ENCODE measurements at regions not wholly inside any gene's neighbourhood (a gene's known extent, or its start where the extent isn't known, plus 50 kb on each side); places are given as distances from the start of the nearest gene placed in this dataset.

DNA sequence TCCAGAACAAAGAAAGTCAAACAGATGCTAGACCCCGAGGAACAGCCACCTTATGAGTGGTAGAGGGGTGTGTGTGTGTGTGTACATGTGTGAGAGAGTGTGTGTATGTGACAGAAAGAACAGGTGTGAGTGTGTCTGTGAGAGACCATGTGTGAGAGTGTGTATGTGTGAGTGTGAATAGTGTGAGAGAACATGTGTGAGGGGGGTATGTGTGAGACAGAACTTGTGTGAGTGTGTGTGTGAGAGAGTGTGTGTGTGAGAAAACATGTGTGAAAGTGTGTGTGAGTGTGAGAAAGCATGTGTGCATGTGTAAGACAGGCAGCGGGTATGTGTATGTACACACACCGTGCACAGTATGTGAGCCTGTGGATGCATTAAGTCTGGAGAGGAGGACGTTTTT is 214.3 kb downstream of the SP3 start:
- Histone ChIP-seq H3K4me1 (ENCODE audit: control insufficient read depth, insufficient read depth, low read length) (no peaks in the 10 kb centered on the region), H3K36me3 (ENCODE audit: control insufficient read depth in 2 of 2, insufficient read depth in 2 of 2, low read length in 2 of 2) (no peaks in the 10 kb centered on the region), H3K27me3 (ENCODE audit: control insufficient read depth in 1 of 2, insufficient read depth in 2 of 2, low read length in 2 of 2) (peaks cover 0 to 6% of the 10 kb centered on the region in 2 donors), H3K9me3 (ENCODE audit: control insufficient read depth in 2 of 2, low read length in 2 of 2) (no peaks in the 10 kb centered on the region), H3K27ac (ENCODE audit: low read length) (no peak overlapping the region), H3K9ac (ENCODE audit: low read length in 2 of 2) (no peak overlapping the region), H3K4me3 (ENCODE audit: low read length in 2 of 2) (no peak overlapping the region)

DNA sequence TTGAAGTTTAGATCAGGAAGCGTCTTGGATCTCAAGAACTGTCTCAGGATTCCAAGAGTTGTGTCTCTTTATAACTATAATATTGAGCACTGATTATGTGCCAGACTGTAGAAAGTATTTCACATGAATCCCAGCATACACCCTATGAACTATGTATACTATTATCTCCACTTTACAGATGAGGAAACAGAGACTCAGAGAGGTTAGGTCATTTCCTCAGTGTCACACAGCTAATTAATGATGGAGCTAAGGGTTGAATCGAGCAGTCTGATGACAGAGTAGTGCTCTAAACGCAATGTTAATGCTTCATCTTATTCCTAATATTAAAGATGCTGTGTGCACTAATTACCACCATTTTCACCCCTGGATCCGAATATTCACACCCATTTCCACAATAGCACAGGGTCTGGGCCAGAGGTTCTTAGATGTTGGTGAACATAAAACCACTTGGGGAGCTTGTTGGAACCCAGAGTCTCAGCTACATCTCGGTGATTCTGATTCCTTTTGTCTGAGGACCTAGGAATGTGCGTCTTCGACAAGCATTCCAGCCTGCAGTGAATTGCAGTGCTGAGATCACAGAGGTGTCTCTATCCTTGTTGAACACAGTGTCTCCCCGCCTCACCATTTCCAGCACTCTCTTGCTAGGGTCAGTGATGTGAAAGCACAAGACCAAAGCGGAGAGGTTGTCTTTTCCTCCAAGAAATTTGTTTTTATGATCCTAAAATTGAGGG is 213.8 kb downstream of the SP3 start:
- Histone ChIP-seq H3K9me3 (ENCODE audit: control insufficient read depth in 2 of 2, low read length in 2 of 2) (no peaks in the 10 kb centered on the region), H3K4me1 (ENCODE audit: control insufficient read depth, insufficient read depth, low read length) (no peaks in the 10 kb centered on the region), H3K9ac (ENCODE audit: low read length in 2 of 2) (no peak overlapping the region), H3K27me3 (ENCODE audit: control insufficient read depth in 1 of 2, insufficient read depth in 2 of 2, low read length in 2 of 2) (peaks cover 0 to 4% of the 10 kb centered on the region in 2 donors), H3K4me3 (ENCODE audit: low read length in 2 of 2) (no peak overlapping the region), H3K36me3 (ENCODE audit: control insufficient read depth in 2 of 2, insufficient read depth in 2 of 2, low read length in 2 of 2) (no peaks in the 10 kb centered on the region), H3K27ac (ENCODE audit: low read length) (no peak overlapping the region)

DNA sequence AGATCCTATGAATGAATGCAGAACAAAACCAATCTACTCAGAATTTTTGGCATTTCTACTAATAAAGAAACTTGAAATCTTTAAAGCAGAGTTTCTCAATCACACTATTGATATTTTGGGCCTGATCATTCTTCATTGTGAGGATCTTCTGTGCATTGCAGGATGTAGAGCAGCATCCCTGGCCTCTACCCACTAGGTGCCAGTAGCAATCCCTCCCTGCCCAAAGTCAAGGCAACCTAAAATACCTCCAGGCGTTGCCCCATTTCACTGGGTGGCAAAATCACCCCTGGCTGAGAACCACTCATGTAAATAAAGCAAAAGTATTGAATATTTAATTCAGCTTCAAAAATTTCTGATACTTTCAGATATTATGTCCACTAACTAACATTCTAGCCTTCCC is 213.0 kb downstream of the SP3 start:
- H3K27me3 ChIP-seq (ENCODE audit: control insufficient read depth in 1 of 2, insufficient read depth in 2 of 2, low read length in 2 of 2): peaks cover 0 to 3% of the 10 kb centered on the region in 2 donors

DNA sequence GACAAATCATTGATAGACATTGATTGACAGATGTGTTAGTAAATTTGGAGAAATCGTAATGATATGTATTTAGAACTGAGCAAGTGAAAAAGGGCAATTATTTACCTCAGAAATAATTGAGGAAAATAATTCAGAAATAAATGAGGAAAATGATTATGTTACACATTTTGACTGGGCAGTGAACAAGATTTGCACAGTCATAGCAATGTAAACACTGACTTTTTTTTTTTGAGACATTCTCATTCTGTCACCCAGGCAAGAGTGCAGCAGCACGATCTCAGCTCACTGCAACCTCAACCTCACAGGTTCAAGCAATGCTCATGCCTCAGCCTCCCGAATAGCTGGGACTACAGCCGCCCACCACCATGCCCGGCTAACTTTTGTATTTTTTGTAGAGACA is 211.7 kb downstream of the SP3 start:
- Histone ChIP-seq H3K27ac (ENCODE audit: low read length) (no peak overlapping the region), H3K27me3 (ENCODE audit: control insufficient read depth in 1 of 2, insufficient read depth in 2 of 2, low read length in 2 of 2) (peaks cover 0 to 3% of the 10 kb centered on the region in 2 donors), H3K9ac (ENCODE audit: low read length in 2 of 2) (no peak overlapping the region), H3K4me3 (ENCODE audit: low read length in 2 of 2) (no peak overlapping the region), H3K36me3 (ENCODE audit: control insufficient read depth in 2 of 2, insufficient read depth in 2 of 2, low read length in 2 of 2) (no peaks in the 10 kb centered on the region), H3K9me3 (ENCODE audit: control insufficient read depth in 2 of 2, low read length in 2 of 2) (no peaks in the 10 kb centered on the region), H3K4me1 (ENCODE audit: control insufficient read depth, insufficient read depth, low read length) (no peaks in the 10 kb centered on the region)

More for the DNA sequence above, 213.0 kb downstream of the SP3 start:
- no peak overlapping the region for H3K27ac ChIP-seq (ENCODE audit: low read length)
- H3K4me1 ChIP-seq (ENCODE audit: control insufficient read depth, insufficient read depth, low read length): no peaks in the 10 kb centered on the region
- H3K36me3 ChIP-seq (ENCODE audit: control insufficient read depth in 2 of 2, insufficient read depth in 2 of 2, low read length in 2 of 2): no peaks in the 10 kb centered on the region
- no peak overlapping the region for H3K9ac ChIP-seq (ENCODE audit: low read length in 2 of 2)
- H3K4me3 ChIP-seq (ENCODE audit: low read length in 2 of 2): no peak overlapping the region
- no peaks in the 10 kb centered on the region for H3K9me3 ChIP-seq (ENCODE audit: control insufficient read depth in 2 of 2, low read length in 2 of 2)

DNA sequence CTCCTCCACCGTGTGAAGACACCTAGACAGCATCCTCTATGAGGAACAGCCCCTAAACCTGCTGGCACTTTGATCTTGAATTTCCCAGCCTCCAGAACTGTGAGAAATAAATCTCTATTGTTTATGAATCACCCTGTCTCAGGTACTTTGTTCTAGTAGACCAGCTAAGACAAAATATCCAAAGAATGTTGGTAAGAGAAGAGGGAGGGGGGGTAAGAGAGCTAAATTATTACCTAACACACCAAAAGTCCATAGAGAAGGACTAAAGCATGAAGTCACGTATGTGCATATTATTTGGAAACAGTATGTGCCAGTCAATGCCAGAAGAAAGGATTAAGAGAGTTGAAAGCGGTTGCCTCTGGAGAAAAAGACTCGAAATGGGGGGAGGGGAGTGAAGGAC is 211.0 kb downstream of the SP3 start:
- Histone ChIP-seq H3K9ac (ENCODE audit: low read length in 2 of 2) (no peak overlapping the region), H3K4me1 (ENCODE audit: control insufficient read depth, insufficient read depth, low read length) (no peaks in the 10 kb centered on the region), H3K27me3 (ENCODE audit: control insufficient read depth in 1 of 2, insufficient read depth in 2 of 2, low read length in 2 of 2) (peaks cover 0 to 3% of the 10 kb centered on the region in 2 donors), H3K27ac (ENCODE audit: low read length) (no peak overlapping the region), H3K9me3 (ENCODE audit: control insufficient read depth in 2 of 2, low read length in 2 of 2) (no peaks in the 10 kb centered on the region), H3K36me3 (ENCODE audit: control insufficient read depth in 2 of 2, insufficient read depth in 2 of 2, low read length in 2 of 2) (no peaks in the 10 kb centered on the region), H3K4me3 (ENCODE audit: low read length in 2 of 2) (no peak overlapping the region)

DNA sequence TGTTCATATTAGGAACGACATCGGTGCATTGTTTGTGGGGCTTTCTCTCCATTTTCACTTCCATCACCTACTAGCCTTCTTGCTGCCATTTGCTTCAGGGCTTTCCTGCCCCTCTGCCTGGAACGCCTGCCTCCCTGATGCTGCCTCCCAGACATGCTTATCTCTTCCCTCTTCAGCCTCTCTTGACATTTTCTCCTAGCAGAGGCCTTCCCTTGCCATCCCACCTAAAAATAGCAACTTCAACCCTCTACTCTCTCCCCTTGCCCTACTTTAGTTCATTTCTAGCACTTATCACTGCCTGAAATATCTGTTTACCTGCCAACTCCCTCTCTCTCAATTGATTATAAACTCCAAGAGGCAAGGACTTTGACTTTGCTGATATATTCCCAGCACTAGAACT is 210.3 kb downstream of the SP3 start:
- Histone ChIP-seq H3K36me3 (ENCODE audit: control insufficient read depth in 2 of 2, insufficient read depth in 2 of 2, low read length in 2 of 2) (no peaks in the 10 kb centered on the region), H3K4me3 (ENCODE audit: low read length in 2 of 2) (no peak overlapping the region), H3K9me3 (ENCODE audit: control insufficient read depth in 2 of 2, low read length in 2 of 2) (no peaks in the 10 kb centered on the region), H3K9ac (ENCODE audit: low read length in 2 of 2) (no peak overlapping the region), H3K4me1 (ENCODE audit: control insufficient read depth, insufficient read depth, low read length) (no peaks in the 10 kb centered on the region), H3K27me3 (ENCODE audit: control insufficient read depth in 1 of 2, insufficient read depth in 2 of 2, low read length in 2 of 2) (peaks cover 0 to 3% of the 10 kb centered on the region in 2 donors), H3K27ac (ENCODE audit: low read length) (no peak overlapping the region)

DNA sequence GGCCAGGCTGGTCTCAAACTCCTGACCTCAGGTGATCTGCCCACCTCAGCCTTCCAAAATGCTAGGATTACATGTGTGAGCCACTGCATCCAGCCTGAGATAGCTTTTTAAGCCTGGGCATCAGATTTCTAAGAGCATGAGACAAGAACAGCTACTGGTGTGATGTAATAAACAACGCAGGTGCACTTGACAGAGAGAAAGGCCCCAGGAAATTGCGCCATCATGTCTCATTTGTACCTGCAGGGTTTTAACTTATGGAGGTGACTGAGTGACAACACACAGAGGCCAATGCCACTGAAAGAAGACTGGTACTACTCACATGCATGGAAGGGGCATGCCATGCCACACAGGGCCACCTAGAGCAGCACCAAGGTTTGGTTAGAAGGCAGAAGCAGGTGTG is 209.4 kb downstream of the SP3 start:
- Histone ChIP-seq H3K9ac (ENCODE audit: low read length in 2 of 2) (no peak overlapping the region), H3K9me3 (ENCODE audit: control insufficient read depth in 2 of 2, low read length in 2 of 2) (no peaks in the 10 kb centered on the region), H3K36me3 (ENCODE audit: control insufficient read depth in 2 of 2, insufficient read depth in 2 of 2, low read length in 2 of 2) (no peaks in the 10 kb centered on the region), H3K27ac (ENCODE audit: low read length) (no peak overlapping the region), H3K27me3 (ENCODE audit: control insufficient read depth in 1 of 2, insufficient read depth in 2 of 2, low read length in 2 of 2) (peaks cover 0 to 2% of the 10 kb centered on the region in 2 donors), H3K4me1 (ENCODE audit: control insufficient read depth, insufficient read depth, low read length) (no peaks in the 10 kb centered on the region), H3K4me3 (ENCODE audit: low read length in 2 of 2) (no peak overlapping the region)

DNA sequence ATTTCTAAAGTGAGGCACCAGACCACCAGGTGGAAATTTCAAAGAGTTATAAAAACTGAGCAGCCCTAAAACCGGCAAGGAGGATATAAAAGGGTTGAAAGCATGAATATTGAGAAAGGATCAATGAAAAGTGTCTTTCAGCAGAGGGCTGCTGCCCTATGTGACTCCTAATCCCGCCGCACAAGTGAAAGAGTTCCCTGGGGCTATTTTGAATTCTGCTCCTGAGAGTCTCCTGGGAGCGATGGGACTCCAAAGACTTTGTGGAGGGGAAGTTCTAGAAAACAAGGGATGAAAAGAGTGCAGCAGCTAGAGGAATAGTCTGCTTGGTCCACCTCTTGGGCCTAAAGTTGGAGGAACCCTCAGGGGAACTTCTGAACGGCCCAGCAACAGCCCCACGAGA is 205.2 kb downstream of the SP3 start:
- no peak overlapping the region for H3K9ac ChIP-seq (ENCODE audit: low read length in 2 of 2)
- H3K9me3 ChIP-seq (ENCODE audit: control insufficient read depth in 2 of 2, low read length in 2 of 2): no peaks in the 10 kb centered on the region
- H3K27ac ChIP-seq (ENCODE audit: low read length): no peak overlapping the region
- no peaks in the 10 kb centered on the region for H3K4me1 ChIP-seq (ENCODE audit: control insufficient read depth, insufficient read depth, low read length)
- no peak overlapping the region for H3K4me3 ChIP-seq (ENCODE audit: low read length in 2 of 2)
- no peaks in the 10 kb centered on the region for H3K27me3 ChIP-seq (ENCODE audit: control insufficient read depth in 1 of 2, insufficient read depth in 2 of 2, low read length in 2 of 2)
- H3K36me3 ChIP-seq (ENCODE audit: control insufficient read depth in 2 of 2, insufficient read depth in 2 of 2, low read length in 2 of 2): no peaks in the 10 kb centered on the region

DNA sequence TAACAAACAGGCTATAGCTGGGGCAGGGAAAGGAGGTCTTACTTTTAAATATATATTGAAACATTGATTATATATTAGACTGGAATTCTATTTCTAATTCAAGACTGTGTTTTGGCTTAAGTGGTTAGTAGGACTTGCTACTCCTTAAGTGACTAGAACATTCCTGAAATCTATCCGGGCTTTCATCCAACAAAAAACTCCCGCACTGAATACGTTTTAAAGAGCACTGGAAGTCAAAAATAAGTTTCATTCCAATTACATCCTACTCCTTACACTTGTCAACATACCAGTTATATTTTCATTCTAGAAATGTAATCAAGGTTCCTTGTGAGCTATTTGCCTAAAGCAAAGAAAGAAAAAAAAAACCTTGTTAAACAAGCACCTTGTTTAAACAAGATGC is 204.6 kb downstream of the SP3 start:
- no peak overlapping the region for H3K27ac ChIP-seq (ENCODE audit: low read length)
- H3K9ac ChIP-seq (ENCODE audit: low read length in 2 of 2): no peak overlapping the region
- H3K9me3 ChIP-seq (ENCODE audit: control insufficient read depth in 2 of 2, low read length in 2 of 2): no peaks in the 10 kb centered on the region
- H3K4me1 ChIP-seq (ENCODE audit: control insufficient read depth, insufficient read depth, low read length): no peaks in the 10 kb centered on the region
- no peaks in the 10 kb centered on the region for H3K36me3 ChIP-seq (ENCODE audit: control insufficient read depth in 2 of 2, insufficient read depth in 2 of 2, low read length in 2 of 2)
- no peaks in the 10 kb centered on the region for H3K27me3 ChIP-seq (ENCODE audit: control insufficient read depth in 1 of 2, insufficient read depth in 2 of 2, low read length in 2 of 2)
- H3K4me3 ChIP-seq (ENCODE audit: low read length in 2 of 2): no peak overlapping the region

DNA sequence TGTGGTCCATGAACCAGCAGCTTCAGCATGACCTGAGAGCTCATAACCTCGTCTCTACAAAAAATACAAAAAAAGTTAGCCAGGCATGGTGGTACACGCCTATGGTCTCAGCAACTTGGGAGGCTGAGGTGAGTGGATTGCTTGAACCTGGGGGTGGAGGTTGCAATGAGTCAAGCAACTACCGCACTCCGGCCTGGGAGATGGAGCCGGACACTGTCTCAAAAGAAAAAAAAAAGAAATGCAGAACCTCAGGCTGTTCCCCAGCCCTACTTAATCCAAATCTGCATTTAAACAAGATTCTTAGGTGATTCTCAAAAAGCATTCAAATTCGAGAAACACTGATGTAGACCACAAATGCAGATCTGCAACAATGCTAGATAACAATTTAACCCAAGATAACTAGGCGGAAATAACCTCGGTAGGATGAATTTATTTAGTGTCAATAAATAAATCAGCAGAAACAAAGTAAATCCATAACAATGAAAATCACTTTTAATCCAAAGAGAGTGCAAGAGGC is 203.5 kb downstream of the SP3 start:
- Histone ChIP-seq H3K27me3 (ENCODE audit: control insufficient read depth in 1 of 2, insufficient read depth in 2 of 2, low read length in 2 of 2) (no peaks in the 10 kb centered on the region), H3K27ac (ENCODE audit: low read length) (no peak overlapping the region), H3K9me3 (ENCODE audit: control insufficient read depth in 2 of 2, low read length in 2 of 2) (no peaks in the 10 kb centered on the region), H3K36me3 (ENCODE audit: control insufficient read depth in 2 of 2, insufficient read depth in 2 of 2, low read length in 2 of 2) (no peaks in the 10 kb centered on the region), H3K4me3 (ENCODE audit: low read length in 2 of 2) (no peak overlapping the region), H3K9ac (ENCODE audit: low read length in 2 of 2) (no peak overlapping the region), H3K4me1 (ENCODE audit: control insufficient read depth, insufficient read depth, low read length) (no peaks in the 10 kb centered on the region)

DNA sequence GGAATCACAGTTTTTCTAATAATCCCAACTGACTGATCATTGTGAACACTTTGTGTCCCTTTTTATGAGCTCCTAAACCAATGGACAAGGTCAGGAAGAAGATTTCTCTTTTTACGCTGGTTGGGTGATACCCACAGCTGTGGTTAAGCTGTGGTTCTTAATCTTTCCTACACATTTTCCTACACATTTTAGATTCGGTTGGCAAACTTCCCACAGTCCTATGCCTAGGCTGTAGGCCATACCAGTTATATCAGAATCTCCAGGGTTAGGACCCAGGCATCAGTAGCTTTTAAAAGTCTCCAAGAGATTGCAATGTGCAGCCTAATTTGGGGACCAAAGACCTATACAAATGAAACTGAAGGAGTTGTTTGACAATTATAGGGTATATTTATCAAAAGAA is 203.0 kb downstream of the SP3 start:
- Histone ChIP-seq H3K9me3 (ENCODE audit: control insufficient read depth in 2 of 2, low read length in 2 of 2) (no peaks in the 10 kb centered on the region), H3K4me1 (ENCODE audit: control insufficient read depth, insufficient read depth, low read length) (no peaks in the 10 kb centered on the region), H3K9ac (ENCODE audit: low read length in 2 of 2) (no peak overlapping the region), H3K4me3 (ENCODE audit: low read length in 2 of 2) (no peak overlapping the region), H3K27ac (ENCODE audit: low read length) (no peak overlapping the region), H3K27me3 (ENCODE audit: control insufficient read depth in 1 of 2, insufficient read depth in 2 of 2, low read length in 2 of 2) (no peaks in the 10 kb centered on the region), H3K36me3 (ENCODE audit: control insufficient read depth in 2 of 2, insufficient read depth in 2 of 2, low read length in 2 of 2) (no peaks in the 10 kb centered on the region)
